Middle frontal gyrus (tissue), 1 donor: ENCODE measurements at regions not wholly inside any gene's neighbourhood (a gene's known extent, or its start where the extent isn't known, plus 50 kb on each side); places are given as distances from the start of the nearest gene placed in this dataset.
"Not testable (repeated sequence)": the region's sequence is repeated elsewhere in the genome, so short reads cannot be mapped to it uniquely, and the experiment has no call there.

ENCODE experiments used
- DNase-seq: peaks from one replicate; pipeline ENCODE4 v3.0.0-alpha.2; 2015; ENCODE audit warnings: low spot score; ENCODE audit errors: extremely low spot score

DNA sequence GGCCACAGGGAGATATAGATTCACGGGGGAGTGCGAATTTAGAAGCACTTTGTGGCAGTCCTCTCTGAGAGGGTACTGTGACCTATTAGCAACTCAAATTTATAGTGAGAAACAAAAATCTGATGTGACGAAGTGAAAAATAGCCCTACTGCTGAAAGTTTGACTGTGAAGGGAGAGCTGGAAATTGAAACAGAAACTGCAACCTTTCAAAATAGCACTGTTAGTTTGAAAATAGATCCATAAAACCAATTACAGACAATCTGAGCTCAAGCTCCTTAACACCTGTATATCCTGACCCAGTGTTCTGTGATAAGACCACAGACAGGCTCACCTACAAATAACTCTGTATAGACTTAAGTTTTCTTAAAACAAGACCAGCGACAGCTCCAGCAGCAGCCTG, 420.1 kb downstream of the IRX1 start:
- DNase-seq: no peak

DNA sequence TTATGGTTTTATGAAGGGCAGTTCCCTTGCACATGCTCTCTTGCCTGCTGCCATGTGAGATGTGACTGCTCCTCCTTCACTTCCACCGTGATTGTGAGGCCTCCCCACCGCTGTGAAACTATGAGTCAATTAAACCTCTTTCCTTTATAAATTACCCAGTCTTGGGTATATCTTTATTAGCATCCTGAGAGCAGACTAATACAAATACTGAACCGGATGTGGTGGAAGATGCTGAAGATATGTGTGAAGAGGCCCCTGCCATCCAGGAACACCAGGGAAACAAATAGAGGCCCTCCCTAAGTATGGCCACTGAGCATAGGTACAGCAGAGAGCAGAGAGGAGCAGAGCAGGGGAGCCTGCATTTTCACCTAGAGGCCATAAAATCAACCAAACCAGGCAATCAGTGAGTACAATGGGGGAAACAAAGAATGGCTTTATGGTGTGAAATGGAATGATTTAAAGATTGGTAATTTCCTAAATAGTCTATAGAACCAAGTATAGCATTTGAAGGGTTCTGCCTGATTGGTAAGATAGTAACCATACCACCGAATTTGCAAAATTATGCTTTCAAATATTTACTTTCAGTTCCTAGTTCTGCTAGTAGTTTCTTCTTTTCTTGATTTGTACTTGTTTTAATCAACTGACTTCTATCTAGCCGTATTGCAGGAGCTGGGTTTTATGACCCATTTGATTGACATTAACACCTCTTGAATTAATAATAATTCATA, 421.6 kb downstream of the IRX1 start:
- no peak for DNase-seq

DNA sequence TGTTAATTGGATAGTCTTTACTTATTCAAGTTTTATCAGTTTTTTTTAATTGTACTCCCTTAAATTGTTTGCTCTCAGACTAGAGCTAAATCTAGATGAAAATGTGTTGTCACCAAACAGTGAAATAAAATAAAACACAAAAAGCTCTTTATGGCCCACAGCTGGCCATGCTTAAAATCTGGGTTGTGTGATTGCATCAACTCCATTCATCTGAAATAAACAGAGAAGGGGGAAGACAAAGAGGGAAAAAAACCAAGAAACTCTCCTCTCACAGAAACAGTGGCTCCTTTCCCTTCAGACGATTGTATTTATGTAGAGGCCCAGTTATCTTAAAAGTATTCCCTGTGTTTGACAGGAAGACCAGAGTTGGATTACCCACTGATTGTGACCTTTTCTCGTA, 422.4 kb downstream of the IRX1 start:
- DNase-seq: no peak

DNA sequence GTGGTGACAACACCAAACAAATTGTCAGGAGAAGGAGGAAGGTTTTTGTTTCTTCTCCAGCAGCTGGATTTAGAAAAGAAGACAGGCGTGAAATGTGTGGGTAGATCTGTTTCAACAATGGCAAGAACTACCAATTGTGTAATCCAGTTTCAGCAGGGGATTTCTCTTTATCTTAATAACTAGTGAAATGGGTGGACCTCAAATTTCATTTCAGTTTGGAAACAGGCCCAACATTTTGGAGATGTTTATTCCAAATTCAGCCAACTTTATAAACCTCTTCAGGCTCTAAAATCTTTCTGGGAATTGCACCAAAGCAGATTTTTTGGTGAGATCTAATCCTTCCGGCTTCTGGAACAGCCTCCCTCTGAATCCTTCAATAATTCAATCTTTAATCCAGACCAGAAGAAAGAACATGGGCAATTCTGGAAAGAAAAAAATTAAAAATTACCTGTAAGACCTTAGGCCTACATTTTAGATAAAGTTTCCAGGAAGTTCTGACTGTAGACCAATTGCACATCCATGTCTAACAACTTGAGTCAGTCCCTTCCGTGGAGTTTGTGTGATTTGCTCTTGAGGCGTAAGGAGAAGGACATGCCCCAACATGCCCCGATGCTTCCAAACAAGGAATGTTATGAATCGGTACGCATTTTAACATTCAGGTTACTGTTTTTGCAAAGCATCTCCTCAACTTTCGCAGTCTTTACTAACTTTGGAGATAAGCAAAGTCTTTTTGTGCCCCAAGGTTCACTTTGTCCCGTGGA, 423.6 kb downstream of the IRX1 start:
- DNase-seq: no peak

DNA sequence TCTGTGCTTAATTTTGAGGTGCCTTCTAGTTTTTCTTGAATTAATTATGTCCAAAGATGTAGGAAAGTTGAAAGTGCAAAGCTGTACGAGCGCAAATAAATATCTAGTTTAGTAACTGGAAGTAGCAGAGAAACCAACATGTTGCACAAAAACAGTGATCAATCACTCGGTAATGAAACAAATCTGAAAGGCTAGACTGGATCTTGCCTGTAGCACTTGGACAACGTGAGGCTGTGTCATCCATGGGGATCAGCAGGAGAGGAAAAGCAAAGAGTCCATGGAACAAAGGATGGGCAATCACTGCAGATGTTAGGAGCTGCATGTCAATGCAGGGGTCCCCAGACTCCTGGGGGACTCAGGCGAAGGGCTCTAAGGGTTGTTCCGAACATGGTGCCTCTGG, 424.2 kb downstream of the IRX1 start:
- DNase-seq: no peak

DNA sequence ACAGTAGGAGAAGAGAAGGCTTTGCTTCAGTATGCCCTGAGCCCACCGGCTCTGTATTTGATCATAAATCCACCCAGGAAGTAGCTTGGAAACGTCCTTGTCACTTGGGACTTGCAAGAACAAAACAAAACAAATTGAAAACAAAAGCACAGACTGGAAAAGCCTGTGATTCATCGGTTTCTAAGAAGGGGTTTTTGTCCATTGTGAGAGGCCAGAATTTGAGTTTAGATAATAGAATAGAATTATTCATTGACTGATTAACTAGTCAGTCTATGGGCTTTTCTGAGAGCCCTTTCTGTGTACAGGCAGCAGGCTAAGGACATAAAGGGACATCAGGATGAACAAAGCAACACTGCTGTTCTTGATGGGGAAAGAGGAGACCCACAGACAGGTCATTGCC, 424.8 kb downstream of the IRX1 start:
- no peak for DNase-seq

DNA sequence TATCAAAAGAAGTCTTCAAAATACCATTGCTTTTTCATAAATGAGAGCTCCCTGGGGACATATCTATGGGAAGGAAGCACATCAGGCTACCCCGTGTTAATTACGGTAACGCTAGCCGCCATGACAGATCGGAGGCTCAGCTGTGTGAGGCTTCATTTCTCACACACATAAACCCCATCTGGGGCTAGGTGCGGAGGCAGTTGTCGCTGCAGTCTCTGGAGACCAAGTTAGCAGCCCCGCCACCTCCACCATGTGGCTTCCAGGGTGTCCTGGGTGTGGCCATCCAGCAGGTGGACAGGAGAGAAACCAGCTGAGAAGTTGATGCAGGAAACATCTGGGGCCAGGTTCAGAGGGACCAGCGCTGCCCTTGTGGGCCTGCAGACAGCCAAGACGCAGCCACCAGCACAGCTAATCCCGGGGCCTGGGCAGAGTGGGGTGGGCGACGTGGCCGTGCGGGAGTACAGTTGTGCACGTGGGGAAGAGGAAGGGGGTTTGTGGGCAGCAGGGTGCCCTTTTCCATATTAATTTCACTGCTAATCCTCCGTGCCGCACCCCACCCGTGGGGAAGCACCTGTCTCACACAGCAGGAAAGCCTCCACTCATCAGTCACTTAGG, 426.5 kb downstream of the IRX1 start:
- DNase-seq: no peak

DNA sequence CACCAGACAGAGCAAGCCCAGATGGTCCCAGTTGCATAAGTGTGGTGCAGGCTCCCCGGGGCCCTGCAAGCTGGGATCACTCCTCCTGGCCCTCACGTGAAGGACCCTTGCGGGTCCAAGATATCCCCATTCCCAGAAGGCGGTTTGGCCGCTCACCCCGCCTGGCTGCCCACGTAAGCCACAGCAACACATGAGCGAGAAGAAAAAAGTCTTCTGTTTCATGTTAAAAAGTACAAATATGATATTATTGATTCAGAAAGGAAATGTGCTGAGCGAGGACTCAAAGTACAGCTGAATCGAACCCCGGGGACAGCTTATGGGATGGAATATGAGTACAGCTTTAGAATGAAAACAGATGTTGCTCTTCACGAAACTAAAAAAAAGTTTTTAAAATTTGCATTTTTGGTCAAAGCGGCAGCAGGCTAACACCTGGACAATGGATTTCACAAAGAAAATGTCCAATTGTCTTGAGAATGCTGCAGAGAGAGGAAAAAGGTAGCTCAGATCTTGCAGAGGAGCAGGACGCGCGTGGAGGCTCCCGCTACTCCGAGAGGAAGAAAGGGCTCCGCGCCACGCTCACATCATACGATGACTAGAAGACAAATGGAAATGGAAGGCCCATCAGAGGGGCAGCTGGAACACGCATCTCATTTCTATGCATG, 427.6 kb downstream of the IRX1 start:
- DNase-seq: no peak

DNA sequence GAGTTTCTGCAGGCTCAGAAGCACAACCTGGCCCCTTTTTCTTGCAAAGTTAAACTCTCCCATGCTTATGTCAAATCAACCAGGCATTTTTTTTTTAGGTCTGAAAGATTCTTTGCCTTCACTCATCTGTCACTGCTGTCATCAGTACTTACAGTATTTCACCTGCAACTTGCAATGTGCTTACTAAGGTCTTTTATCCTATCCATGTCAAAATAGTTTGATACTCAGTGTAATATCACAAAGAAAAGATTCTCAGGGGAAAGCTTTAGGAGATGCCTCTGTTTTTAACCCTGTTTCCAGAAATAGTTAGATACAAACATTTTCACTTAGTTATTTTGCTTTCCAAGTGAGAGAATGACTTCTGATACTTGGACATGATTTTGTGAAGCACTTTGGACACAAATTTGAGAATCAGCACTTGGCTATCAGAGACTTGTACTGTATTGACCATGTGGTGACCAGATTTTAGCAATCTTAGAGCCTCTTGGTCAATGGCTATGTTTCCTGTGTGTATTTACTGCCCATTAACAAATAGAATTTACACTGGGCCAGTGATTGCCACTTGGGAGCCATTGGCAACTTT, 428.2 kb downstream of the IRX1 start:
- DNase-seq: no peak

DNA sequence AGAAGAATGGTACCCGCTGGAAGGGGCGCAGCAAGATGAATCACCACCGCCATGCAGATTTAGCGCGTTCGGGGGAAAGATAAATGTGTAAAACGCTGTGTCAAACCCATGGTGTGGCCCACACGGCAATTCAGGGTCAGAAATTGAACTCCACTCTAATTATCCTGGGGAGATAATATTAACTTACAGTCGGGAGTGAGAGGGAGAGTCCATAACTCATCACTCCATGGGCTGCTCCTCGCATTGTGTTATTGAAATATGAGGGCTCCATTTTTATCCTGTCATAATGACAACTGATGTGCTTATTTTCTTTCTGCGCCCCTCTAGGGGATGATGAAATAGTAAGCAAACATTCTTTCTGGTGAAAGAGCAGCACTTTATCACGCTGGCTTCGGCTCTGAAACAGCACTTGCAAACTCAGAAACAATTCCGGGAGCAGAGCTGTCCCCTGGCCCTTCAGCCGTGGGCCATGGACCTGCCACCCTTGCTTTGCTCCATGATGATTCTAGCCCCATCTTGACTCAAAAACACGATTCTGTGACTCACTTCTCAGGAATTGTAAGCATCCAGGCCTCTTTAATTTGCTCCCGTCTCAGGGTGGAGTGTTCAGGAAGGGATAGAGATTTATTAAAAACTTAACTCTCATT, 431.6 kb downstream of the IRX1 start:
- no peak for DNase-seq

DNA sequence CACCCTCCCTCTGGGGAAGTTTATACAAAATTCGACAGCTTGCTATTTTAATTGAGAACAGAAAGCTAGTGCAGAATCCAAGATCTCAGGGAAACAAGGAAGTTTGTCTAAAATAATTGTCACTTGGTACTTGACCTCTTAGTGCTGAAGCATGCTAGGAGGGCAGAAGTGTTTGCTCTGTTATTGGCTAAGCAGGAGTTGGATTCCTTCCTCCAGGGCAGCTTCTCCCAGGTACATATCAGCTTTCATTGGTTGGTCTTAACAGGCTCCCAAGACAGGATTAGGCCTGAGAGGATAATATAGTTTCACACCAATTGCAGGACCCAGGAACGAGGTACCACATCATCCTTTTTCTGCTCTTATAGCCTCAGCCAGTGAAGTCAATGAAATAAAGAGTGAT, 432.8 kb downstream of the IRX1 start:
- DNase-seq: no peak

DNA sequence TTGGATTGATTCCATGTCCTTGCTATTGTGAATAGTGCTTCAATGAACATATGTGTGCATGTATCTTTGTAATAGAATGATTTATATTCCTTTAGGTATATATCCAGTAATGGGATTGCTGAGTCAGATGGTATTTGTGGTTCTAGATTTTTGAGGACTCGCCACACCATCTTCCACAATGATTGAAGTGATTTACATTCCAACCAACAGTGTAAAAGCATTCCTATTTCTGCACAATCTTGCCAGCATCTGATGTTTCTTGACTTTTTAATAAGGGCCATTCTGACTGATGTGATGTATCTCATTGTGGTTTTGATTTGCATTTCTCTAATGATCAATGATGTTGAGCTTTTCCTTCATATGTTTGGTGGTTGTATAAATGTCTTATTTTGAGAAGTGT, 437.9 kb downstream of the IRX1 start:
- not testable (repeated sequence) for DNase-seq

DNA sequence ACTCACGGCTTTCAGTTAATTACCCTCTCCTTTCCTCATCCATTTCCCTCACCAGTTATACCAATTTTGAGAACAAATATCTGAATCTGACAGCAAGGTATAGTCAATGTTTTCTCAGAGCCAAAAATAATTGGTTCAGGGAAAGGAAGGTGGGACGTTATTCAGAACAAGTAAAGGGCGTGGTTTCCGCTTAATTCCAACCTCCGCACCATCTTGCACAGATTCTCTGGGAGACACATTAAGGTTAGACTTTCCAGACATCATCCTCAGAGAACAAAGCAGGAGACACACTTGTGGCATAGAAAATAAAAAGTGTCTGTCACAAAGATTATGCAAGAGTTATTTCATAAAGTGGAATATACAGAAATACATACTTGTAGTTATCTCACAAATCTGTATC, 441.2 kb downstream of the IRX1 start:
- no peak for DNase-seq

DNA sequence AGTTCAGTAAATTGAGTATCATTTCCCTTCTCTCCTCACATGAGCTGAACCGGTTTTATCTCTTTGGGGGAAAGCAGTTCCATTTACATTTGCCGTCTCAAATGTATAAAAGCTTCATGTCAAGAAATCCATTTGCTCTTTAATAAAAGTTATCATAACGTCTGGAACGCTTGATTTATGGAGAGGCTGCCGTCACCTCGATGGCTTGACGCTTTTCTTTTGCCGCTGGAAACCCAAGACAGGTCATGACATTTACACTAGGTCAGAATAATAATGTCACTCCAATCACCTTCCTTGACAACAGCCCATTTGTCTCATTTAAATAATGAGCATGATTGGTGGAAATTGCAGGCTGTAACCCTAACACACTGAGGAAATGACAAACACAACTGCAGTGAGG, 443.4 kb downstream of the IRX1 start:
- DNase-seq: no peak

DNA sequence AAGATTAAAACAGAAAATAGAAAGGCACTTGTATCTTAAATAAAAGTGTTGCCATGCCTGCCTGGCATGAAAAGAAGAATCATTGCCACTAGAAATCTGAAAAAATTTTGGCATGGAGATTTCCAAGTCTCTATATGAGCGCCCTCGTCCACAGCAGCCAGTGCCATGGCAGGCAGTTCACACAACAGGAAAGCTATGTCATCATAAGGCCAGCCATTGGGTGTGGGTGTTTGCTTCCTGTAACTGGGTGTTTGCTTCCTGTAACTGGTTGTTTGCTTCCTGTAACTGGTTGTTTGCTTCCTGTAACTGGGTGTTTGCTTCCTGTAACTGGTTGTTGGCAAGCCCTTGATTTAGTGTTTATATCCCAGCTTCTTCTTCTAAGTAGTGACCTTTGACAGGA, 446.7 kb downstream of the IRX1 start:
- DNase-seq: no peak

DNA sequence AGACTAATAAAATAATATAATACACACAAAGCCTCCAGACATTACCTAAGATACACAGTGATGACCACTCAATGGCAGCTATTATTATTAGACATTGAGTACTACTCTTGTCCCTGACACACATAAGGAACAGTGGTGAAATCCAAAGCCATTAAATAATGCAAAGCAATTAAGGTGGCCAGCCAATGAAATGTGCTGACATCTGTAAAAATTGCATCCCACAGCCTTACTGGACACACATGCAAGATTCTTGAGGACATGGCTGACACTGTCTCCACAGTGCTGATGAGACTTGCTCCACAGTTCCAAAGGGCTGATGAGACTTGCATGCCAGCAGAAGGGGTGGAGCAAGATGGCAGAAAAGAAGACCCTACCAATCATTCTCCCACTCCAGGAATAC, 447.5 kb downstream of the IRX1 start:
- DNase-seq: no peak

DNA sequence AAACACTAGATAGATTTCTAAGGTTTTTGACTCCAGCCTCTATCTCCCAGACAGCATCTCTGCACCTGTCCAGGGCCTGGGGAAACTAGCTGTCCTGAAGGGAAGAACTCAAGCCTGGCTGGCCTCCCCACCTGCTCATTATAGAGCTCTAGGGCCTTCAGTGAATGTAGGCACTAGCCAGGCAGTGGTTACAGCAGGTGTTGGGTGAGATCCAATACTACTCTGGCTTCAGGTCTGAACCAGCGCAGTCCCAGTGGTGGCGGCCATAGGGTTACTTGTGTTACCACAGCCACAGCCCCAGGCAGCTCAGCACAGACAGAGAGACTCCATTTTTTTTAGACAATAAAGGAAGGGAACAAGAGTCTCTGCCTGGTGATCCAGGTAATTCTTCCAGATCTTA, 449.2 kb downstream of the IRX1 start:
- no peak for DNase-seq

DNA sequence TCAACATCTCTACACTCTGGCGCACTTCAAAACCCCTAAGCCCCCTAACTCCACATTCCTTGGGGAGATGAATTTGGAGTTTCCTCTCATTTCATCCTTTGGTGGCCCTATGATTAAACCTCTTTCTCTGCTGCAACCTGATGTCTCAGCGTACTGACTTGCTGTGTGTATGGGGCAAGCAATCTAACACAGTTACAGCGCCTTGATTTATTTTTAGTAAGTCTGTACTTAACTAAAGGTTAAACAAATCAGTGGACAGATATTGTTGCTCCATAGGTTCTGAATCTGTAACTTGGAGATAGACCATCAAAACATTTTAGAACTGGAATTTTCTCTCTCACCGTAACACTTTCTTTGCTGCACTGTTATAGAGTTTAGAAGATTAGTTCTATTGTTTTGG, 452.8 kb downstream of the IRX1 start:
- no peak for DNase-seq

DNA sequence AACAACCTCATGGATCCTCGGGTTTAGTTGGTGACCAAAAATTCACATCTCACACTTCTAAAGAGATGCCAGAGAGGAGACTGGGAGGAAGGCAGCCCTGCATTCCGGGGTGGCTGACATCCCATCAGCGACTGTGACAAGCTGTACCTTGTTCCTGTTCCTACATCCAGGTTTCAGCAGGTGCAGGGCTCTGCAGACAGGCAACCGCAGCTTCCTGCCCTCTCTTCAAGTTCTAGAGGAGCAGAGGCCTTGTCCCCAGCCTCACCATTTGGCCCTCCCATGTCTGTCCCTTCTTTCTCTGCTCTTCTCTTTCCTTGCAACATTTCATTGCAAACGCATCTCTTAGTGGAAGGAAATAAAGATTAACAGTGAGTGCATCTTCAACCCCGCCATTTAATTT, 454.6 kb downstream of the IRX1 start:
- no peak for DNase-seq

DNA sequence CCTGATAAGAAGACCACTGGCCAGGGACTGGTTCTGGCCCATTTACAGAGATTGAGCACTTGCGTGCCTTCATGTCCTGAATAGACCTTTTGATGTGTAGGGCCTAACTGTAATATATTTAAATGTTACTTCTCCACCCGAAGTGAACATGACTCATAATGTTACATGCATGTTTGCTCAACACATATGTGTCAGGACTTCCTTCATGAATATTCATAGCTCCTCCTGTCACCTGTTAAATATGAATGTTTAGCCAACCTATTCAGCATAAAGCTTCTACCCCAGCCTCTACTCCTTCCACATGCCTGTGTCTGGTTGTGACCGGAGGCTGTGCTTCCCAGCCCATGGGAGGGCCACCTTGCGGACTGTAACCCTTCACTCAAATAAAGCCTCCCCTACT, 457.5 kb downstream of the IRX1 start:
- DNase-seq: no peak

DNA sequence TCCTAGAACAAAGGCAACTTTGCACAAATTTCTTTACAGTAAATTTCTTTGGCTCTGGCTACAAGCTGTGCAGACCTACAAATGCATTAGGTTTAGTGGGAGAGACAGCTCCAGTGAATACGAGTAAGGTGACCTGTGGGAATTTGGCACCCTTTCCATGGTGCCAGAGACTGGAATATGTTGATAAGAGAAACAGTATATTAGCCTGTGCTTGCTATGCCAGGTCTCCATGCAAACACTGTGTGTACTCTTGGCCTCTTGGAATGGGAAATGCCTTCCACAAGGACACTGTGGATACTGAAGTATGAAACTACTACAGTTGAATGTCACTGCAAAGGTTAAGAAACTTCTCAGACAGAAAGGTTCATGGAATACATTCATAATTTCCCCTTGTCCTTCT, 458.5 kb downstream of the IRX1 start:
- DNase-seq: no peak
